PC-9 (cell line): ENCODE measurements at regions not wholly inside any gene's neighbourhood (a gene's known extent, or its start where the extent isn't known, plus 50 kb on each side); places are given as distances from the start of the nearest gene placed in this dataset.

Source experiments
- BruUV-seq: library from RNA; stranded (reverse); fragments of 400-500 nt; replicated peaks from 2 replicates; lab custom pipeline; 2021; lab: Mats Ljungman, UMichigan
- CTCF ChIA-PET: fragments of 300-600 bp; sonication (Branson Sonifier 250); formaldehyde crosslinking; loops from one replicate; lab custom pipeline; 2022; ENCODE audit warnings: antibody characterized with exemption; lab: Charles Lee
- POLR2A ChIA-PET: fragments of 300-600 bp; sonication (Branson Sonifier 250); formaldehyde crosslinking; loops from one replicate; lab custom pipeline; 2022; ENCODE audit warnings: antibody characterized with exemption; ENCODE audit not compliant: unreplicated experiment; lab: Charles Lee
- DNase-seq, 2 experiments: peaks; one replicate each; pipeline versions ENCODE4 v3.0.0 to v3.0.0-alpha.2; 2015 to 2022; ENCODE audit warnings: mixed read lengths in 1 of 2
- H2AFZ ChIP-seq: fragments of 200-600 bp; sonication (generic); 2 replicates; pipeline ENCODE4 v1.8.1; 2017; ENCODE audit warnings: antibody characterized with exemption
- H3F3A ChIP-seq: fragments of 200-600 bp; sonication (generic); 2 replicates; pipeline ENCODE4 v1.8.1; 2017; ENCODE audit warnings: antibody characterized with exemption, mild to moderate bottlenecking, low read depth; ENCODE audit not compliant: insufficient read depth
- H3K27ac ChIP-seq: fragments of 200-600 bp; sonication (generic); 2 replicates; pipeline ENCODE4 v1.6.1; 2016; ENCODE audit warnings: mixed run types
- H3K27me3 ChIP-seq: fragments of 200-600 bp; sonication (generic); 2 replicates; pipeline ENCODE4 v1.6.1; 2016; ENCODE audit warnings: low read depth, mixed run types; ENCODE audit not compliant: insufficient read depth
- H3K36me3 ChIP-seq: fragments of 200-600 bp; sonication (generic); 2 replicates; pipeline ENCODE4 v1.6.1; 2016; ENCODE audit warnings: low read depth, mixed run types
- H3K4me1 ChIP-seq: fragments of 200-600 bp; sonication (generic); replicated peaks from 2 replicates; pipeline ENCODE4 v1.6.1; 2016; ENCODE audit warnings: mixed run types; ENCODE audit not compliant: insufficient read depth
- H3K4me2 ChIP-seq: fragments of 200-600 bp; sonication (generic); 2 replicates; pipeline ENCODE4 v1.6.1; 2017; ENCODE audit warnings: mixed run types
- H3K4me3 ChIP-seq: fragments of 200-600 bp; sonication (generic); 2 replicates; pipeline ENCODE4 v1.6.1; 2016; ENCODE audit warnings: mixed run types
- H3K79me2 ChIP-seq: fragments of 200-600 bp; sonication (generic); 2 replicates; pipeline ENCODE4 v1.6.1; 2017; ENCODE audit warnings: low read depth, mixed run types
- H3K9me2 ChIP-seq: fragments of 200-600 bp; sonication (generic); 2 replicates; pipeline ENCODE4 v1.8.1; 2017; ENCODE audit warnings: mild to moderate bottlenecking; ENCODE audit not compliant: insufficient read depth
- H3K9me3 ChIP-seq: fragments of 200-600 bp; sonication (generic); 2 replicates; pipeline ENCODE4 v1.8.1; 2016; ENCODE audit warnings: low read depth; ENCODE audit not compliant: insufficient read depth
- H4K20me1 ChIP-seq: fragments of 200-600 bp; sonication (generic); 2 replicates; pipeline ENCODE4 v1.8.1; 2017; ENCODE audit not compliant: insufficient read depth
- EZH2 ChIP-seq: fragments of 200-600 bp; sonication (generic); IDR thresholded peaks from 2 replicates; pipeline ENCODE4 v1.8.0; 2017; ENCODE audit warnings: antibody characterized with exemption, low read depth
- intact Hi-C: fragments of 100-400 bp; cut with micrococcal nuclease; formaldehyde crosslinking; loops from one replicate; pipeline ENCODE4 v1.10.0; 2022; ENCODE audit not compliant: unreplicated experiment
- TF ChIP-seq, protein P1 (sequence below): fragments of 200-600 bp; sonication (generic); conservative IDR thresholded peaks from 2 replicates; pipeline ENCODE4 v1.6.1; 2017; ENCODE audit warnings: mixed run types, antibody characterized with exemption, mild to moderate bottlenecking, moderate library complexity

- Histone ChIP-seq H3K79me2 (no peaks in the 10 kb centered on the region), H3K27me3 (no peaks in the 10 kb centered on the region; the same call in 1 of the 2 replicates), H3K4me2 (no peak overlapping the region), H3F3A (no peaks in the 10 kb centered on the region), H3K4me1 (no peaks in the 10 kb centered on the region), H4K20me1 (no peaks in the 10 kb centered on the region), H3K27ac (no peak overlapping the region), H2AFZ (no peak overlapping the region), H3K9me3 (no peaks in the 10 kb centered on the region), H3K9me2 (no peaks in the 10 kb centered on the region), H3K4me3 (no peak overlapping the region), H3K36me3 (no peaks in the 10 kb centered on the region)
- no peak for TF ChIP-seq EZH2
- TF ChIP-seq, protein P1, sequence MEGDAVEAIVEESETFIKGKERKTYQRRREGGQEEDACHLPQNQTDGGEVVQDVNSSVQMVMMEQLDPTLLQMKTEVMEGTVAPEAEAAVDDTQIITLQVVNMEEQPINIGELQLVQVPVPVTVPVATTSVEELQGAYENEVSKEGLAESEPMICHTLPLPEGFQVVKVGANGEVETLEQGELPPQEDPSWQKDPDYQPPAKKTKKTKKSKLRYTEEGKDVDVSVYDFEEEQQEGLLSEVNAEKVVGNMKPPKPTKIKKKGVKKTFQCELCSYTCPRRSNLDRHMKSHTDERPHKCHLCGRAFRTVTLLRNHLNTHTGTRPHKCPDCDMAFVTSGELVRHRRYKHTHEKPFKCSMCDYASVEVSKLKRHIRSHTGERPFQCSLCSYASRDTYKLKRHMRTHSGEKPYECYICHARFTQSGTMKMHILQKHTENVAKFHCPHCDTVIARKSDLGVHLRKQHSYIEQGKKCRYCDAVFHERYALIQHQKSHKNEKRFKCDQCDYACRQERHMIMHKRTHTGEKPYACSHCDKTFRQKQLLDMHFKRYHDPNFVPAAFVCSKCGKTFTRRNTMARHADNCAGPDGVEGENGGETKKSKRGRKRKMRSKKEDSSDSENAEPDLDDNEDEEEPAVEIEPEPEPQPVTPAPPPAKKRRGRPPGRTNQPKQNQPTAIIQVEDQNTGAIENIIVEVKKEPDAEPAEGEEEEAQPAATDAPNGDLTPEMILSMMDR = no peak
- CTCF ChIA-PET = no interaction called here
- intact Hi-C loops = no loop called here
- POLR2A ChIA-PET = interaction anchor here (0.6 kb wide), 1 partner anchor 11 kb away, joined by 4 read pairs; no protein-coding TSS in a partner anchor
- DNase-seq = no peak
- no TSS peak for BruUV-seq
These were observed 92.1 kb upstream of the IL12B start for GRCh38 chr5:159422361-159422760.

- H3K36me3 ChIP-seq = no peaks in the 10 kb centered on the region
- no peak for TF ChIP-seq EZH2
- TF ChIP-seq, protein P1 = no peak
- no peaks in the 10 kb centered on the region for H3F3A ChIP-seq
- H3K4me2 ChIP-seq = no peak overlapping the region
- no peaks in the 10 kb centered on the region for H3K9me3 ChIP-seq
- H3K4me3 ChIP-seq = no peak overlapping the region
- no peak overlapping the region for H2AFZ ChIP-seq
- H3K27ac ChIP-seq = no peak overlapping the region
- H3K4me1 ChIP-seq = no peaks in the 10 kb centered on the region
- ChIA-PET CTCF (no interaction called here), POLR2A (interaction anchor here (0.6 kb wide), 1 partner anchor 11 kb away, joined by 4 read pairs; no protein-coding TSS in a partner anchor)
- no peaks in the 10 kb centered on the region for H4K20me1 ChIP-seq
- no peak for DNase-seq
- H3K9me2 ChIP-seq = no peaks in the 10 kb centered on the region
- intact Hi-C loops = no loop called here
- no peaks in the 10 kb centered on the region for H3K79me2 ChIP-seq
- peaks cover 2% of the 10 kb centered on the region for H3K27me3 ChIP-seq
- BruUV-seq = no TSS peak
These were observed 92.6 kb upstream of the IL12B start for GRCh38 chr5:159422910-159423309.

GRCh38 chr5:159424123-159424522, 93.8 kb upstream of the IL12B start:
- Histone ChIP-seq H3F3A (no peaks in the 10 kb centered on the region), H3K79me2 (no peaks in the 10 kb centered on the region), H3K27me3 (peaks cover 8% of the 10 kb centered on the region), H3K4me3 (no peak overlapping the region), H3K4me2 (no peak overlapping the region), H3K27ac (no peak overlapping the region), H3K36me3 (no peaks in the 10 kb centered on the region), H2AFZ (no peak overlapping the region), H3K9me3 (no peaks in the 10 kb centered on the region), H3K4me1 (no peaks in the 10 kb centered on the region), H3K9me2 (no peaks in the 10 kb centered on the region), H4K20me1 (no peaks in the 10 kb centered on the region)
- BruUV-seq = no TSS peak
- DNase-seq = no peak
- ChIA-PET POLR2A (no interaction called here), CTCF (no interaction called here)
- no peak for TF ChIP-seq EZH2
- TF ChIP-seq, protein P1 = no peak
- intact Hi-C loops = no loop called here
